HG02763 (cell line): ENCODE measurements at regions not wholly inside any gene's neighbourhood (a gene's known extent, or its start where the extent isn't known, plus 50 kb on each side); places are given as distances from the start of the nearest gene placed in this dataset.

Experiments
- ATAC-seq: cut with Tn5 transposase; IDR thresholded peaks from one replicate; pipeline ENCODE4 v1.9.1; 2021; ENCODE audit warnings: mild to moderate bottlenecking, moderate library complexity; ENCODE audit not compliant: unreplicated experiment

DNA sequence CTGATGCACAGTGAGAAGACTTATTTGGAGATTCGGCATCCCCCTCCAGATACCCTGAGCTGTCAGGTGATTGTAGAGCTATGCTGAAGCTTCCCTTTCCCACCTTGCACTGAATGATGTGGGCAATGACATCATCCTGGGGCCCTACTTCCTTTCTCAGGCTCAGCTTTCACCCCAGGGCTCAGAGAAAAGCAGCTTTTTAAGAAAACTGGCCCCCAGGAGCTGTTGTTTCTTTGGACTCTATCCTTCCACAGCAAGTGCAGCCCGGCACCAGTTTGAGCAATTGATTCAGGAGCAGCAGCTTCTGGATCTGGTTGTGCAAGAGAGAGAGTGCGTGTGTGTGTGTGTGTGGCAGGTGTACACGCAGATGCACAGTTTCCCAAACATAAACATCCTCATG lies 251.3 kb downstream of the ANAPC1 start:
- no peak for ATAC-seq

DNA sequence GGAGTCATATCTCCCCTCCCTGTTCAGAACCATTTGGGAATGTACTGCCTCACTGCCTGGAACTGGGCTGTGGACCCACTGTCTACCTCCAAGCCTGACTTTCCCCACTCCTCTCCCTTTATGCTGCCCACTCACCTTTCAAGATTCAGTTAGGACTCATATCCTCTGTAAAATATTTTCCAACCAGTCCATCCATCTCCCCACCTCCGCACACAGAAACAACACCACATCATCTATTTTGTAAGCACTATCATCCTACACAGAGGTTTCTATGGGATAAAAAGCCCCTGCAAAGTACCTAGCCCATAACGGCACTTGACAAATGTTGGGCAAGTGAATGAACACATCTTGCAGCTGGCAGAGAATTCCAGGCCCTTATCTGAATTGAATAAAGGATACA lies 250.8 kb downstream of the ANAPC1 start:
- no peak for ATAC-seq

DNA sequence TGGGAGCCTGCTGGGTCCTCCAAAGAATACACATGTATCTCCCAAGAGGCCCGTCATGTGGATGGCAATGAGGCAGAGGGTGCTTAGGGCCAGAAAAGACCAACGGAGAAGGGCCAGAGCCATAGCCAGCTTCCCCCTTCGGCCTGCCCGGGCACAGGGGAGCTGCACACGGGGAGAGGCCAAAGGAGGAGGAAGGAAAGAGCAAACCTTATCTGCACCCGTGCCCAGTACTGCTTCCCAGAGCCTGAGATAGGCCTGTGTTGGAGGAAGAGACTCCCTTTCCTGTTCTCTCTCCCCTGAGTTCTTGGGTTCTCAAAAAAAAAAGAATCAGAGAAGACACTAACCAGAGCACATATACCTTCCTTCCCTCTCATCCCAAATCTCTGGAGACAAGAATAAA lies 250.3 kb downstream of the ANAPC1 start:
- no peak for ATAC-seq

DNA sequence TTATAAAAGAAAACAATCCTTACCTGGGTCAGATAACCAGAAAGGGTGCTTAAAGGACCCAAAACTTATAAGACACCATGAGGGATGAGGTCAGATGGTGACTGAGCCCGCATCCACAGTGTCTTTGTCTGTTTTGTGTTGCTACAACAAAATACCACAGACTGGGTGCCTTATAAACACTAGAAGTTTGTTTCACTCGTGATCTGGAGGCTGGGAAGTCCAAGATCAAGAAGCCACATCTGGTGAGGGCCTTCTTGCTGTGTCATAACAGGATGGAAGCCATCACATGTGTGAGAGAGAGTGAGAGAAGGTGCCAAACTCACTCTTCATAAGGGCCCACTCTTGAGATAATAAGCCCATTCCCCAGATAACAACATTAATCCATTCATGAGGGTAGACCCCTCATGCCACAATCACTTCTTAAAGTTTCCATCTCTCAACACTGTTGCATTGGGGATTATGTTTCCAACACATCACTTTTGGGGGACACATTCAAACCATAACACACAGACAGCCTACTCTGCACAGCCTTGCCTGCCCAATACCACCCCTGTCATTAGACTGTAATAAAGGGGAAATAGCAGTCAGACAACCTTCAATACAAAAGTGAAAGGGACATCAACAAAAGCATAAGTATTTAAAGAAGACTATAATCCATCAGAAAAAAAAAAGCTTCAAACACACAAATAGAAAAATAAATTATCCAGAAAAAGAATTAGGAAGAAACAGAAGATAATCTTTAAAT lies 249.8 kb downstream of the ANAPC1 start:
- no peak for ATAC-seq

DNA sequence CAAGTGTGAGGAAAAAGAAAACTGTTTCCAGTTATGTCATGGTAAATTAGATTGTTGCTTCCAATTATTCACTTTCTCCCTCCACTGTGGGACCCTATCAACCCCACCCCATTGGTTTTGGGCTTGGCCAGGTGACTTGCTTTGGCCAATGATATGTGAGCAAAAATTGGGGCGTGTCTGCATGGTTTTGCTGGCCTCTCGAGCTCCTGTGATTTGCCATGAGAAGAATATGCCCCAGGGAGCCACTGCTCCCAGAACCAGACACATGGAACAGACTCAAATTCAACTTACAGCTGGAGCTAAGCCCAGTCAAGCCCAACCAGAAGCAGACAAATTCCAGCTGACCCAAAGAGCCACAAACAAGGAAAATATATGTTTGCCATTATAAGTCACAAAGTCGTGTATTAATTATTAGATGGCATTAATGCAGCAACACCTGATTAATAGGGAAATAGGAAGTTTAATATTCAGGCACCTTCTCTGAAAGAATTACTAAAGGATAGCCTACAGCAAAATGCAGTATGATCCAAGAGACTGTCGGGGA lies 248.9 kb downstream of the ANAPC1 start:
- ATAC-seq, result no peak

DNA sequence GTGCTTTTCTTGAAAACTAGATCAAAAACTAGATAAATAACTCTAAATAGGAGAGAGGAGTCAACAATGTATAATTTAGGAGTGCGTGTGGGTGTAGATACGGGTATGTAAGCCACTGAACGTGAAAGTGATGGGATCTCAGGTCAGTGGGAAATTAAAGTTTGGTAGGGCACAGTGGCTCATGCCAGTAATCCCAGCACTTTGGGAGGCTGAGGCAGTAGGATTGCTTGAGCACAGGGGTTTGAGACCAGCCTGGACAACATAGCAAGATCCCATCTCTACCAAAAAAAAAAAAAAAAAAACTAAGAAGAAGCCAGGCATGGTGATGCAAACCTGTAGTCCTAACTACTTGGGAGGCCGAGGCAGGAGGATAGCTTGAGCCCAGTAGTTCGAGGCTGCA lies 247.1 kb downstream of the ANAPC1 start:
- no peak for ATAC-seq

DNA sequence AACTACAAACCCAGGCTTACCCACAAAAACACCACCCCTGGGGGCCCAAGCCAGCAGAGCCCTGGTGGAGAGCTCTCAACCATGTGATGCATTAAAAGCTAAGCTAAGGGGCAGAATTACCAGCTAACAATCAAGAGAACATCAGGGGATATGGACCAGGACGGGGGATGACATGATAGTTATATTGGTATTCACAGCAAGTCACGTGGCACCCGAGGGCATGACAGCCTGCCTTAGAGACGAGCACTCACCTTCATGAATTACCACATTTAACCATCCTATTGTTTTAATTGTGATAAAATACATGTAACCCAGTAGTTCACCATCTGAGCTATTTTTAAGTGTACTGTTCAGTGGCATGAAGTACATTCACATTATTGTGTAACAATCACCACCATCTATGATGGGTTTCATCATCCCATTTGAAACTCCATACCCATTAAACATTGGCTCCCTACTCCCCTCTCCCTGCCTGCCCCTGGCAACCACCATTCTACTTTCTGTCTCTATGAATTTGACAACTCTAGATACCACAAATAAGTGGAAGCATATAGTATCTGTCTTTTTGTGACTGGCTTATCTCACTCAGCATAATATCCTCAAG lies 245.6 kb downstream of the ANAPC1 start:
- ATAC-seq, result no peak

DNA sequence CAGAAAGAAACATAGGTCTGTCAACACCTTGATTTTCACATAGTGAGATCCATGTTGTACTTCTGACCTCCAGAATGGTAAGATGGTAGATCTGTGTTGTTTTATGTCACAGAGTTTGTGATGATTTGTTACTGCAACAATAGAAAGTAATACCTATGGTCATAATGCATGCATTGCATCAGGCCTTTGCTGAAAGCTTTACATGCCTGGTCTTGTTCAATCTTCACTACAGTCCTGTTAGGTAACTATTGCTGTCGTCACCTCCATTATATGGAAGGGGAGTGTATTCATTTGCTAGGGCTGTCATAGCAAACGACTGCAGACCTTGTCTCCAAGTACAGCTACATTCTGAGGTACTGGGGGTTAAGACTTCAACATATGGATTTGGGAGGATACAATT lies 243.5 kb downstream of the ANAPC1 start:
- no peak for ATAC-seq

DNA sequence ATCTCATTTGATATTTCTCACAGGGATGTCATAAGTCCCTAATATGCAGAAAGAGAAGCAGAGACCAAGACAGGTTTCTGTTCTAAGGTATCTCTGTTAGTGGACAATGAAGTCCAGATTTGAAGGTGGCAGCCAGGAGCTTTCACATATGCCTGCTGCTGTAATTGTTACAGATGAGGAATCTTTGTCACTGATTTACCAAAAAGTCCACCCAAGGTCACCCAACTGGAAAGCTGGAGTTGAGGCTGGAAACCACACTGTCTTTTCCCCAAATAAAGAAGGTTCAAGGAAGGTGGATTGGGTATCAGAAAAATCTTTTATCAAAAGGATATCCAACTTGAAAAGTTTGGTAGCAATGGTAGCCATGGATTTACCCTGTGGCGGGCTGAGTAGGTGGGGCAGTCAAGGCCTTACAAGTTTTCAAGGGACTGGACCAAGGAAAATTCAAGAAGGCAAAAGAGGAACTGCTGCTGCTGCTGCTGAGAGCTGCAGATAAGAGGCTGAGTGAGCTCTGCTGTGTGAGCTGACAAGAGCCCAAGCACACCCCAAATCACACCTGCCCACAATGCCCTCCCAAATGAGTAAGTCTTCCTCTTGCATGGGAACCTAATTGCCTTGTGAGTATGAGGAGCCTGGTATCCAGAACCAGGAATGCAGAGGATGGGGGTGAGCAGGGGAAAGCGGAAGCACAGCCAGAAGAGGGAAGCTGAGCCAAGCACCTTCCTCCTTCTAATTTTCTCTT lies 241.2 kb downstream of the ANAPC1 start:
- ATAC-seq, result no peak

DNA sequence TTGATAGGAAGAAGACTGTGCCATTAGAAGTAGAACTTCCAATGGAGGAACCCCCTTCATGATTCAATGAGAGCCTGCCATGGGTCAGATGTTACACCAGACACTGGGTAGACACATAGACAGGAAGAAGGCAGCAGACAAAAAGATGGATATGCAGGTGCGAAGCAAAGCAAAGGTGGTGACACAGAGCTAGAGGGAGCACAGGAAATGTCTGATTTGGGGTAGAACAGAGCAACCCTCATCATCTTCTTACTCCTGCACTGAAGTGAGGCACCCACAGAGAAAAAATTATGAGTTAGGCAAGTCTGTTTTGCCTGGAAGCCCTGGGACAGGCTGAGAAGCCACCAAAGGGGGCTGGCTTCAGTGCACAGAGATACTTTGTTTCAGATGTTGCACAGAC lies 240.2 kb downstream of the ANAPC1 start:
- no peak for ATAC-seq

DNA sequence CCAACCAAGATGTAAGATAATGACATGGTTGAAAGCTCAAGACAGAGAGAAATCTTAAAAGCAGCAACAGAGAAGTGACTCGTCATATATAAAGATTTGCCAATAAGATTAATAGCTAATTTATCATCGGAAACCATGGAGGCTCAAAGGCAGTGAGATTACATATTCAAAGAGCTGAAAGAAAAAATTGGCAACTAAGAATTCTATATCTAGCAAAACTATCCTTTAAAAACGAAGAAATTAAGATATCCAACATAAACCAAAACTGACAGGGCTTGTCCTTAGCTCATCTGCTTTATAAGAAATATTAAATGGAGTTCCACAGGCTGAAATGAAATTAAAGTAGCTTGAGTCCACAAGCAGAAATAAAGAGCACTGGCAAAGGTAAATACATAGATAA lies 236.6 kb downstream of the ANAPC1 start:
- ATAC-seq, result no peak

DNA sequence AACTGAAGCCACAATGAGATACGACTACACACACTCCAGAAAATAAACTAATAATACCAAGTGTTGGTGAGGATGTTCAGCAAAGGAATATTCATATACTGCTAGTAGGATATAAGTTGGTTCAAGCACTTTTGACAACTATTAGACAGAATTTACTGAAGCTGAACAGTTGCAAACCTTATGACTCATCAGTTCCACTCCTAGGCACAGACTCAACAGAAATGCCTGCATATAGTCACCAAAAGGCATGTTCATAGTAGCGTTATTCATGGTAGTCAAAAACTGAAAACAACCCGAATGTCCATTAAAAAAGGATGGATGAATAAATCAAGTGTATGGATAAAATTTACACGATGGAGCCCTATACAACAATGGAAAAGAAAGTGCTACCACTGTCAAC lies 232.0 kb downstream of the ANAPC1 start:
- no peak for ATAC-seq

DNA sequence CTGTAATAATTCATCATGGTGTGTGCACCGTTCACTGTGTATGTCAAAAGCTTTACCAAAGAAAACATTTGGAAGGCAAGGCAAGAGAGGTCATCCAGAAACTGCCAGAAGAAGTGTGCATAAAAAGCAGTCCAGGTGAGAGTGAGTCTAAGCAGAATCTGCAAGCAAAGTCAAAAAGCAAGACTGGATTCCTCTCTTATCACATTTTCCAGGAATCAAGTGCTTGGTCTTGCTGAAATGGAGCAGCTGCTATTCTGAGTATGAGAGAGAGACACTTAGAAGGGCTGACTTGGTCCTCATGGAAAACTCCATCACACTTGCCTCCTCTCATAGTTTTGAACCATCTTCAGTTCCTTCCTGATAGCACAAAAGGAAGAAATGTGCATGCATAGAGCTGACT lies 231.3 kb downstream of the ANAPC1 start:
- no peak for ATAC-seq

DNA sequence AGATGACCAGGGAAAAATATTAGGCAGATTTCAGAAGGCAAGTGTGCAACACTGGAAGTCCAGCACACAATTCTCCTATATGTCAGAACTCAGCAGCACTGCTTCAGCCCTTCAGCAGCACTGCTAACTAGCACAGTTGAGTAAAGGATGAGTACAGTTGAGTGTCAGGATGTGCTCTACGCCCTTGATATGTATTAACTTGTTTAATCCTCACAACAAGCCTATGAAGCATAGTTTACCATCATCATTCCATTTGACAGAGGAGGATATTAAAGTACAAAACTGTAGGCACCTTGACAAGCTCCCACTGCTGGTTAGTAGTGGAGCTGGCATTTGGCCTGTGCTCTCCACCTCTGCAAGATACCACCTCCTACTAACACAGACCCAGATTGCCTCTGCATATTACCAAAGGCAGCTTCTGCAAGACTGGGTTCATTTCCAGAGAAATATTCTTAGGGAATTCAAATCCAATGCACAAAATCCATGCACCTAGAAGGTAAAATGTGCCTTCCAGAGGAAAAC lies 230.8 kb downstream of the ANAPC1 start:
- ATAC-seq, result no peak

DNA sequence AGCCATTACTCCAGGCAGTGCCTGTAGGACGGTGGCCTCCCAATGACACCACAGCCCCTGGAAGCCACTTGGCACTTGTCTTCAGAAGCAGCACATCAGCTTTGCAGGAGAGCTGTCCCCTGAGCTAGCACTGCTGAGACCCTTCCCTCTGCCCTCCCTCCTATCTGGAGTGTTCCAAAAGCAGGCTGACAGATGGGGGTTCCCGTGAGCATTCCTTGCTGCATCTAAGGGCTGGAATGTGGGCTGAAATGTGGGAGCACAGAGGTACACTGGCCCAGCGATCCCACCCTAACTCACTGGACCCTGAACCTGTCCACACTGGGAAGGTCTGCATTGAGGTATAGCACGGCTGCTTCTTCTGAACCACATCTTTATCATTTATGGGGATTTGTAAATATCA lies 230.1 kb downstream of the ANAPC1 start:
- ATAC-seq, result no peak

DNA sequence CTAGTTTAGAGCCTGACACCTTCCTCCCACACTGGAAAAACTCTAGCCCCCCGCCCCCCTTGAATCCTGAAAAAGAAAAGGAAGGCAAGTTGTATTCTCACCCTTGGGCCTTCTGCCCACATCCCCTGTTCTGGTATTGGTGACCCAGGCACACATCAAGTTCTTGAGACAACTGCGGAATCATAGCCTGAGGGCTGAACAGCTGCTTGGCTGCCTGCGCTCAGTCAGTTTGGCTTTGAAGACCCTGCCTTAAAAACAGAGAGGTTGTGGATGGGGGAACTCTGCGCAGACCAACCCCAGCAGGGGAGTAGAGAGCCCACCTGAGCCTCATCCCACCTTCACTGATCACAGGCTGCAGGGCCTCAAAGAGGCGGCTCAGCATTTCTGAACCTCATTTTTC lies 229.2 kb downstream of the ANAPC1 start:
- ATAC-seq, result no peak

DNA sequence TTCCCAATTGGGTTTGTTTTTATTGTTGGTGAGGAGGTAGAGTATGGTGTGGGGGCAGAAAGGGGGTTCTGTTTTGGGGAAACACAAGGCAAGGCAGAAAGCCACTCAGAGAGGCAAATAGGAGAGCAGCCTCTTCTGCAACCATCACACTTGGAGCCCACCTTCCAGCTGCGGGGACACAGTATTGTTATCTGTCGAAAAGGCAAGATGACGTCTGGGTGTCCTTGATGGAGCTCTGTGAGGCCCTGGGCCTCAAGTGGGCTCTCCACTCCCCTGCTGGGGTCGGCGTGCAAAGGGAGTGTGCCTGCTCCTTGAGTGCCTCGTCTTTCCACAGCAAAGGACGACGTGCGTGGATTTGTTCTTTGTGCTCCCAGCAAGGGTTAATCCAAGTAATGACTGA lies 227.6 kb downstream of the ANAPC1 start:
- no peak for ATAC-seq

DNA sequence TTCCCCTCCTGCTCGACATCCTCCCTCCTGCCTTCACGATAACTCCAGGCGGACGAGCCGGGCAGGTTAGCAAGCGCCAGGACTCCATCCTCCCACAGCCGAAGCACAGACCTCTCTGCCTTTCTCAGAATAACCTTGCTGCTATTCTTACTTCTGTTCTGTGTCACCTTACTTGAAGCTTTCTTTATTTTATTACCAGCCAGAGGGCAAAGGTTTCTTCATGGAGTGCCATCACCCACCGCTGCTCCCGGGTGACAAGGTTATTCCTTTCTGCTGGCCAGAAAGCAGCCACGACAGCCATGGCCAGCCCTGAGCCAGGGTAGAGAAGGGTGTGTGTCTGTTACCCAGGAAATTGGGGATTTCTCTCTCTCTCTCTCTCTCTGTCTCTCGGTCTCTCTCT lies 227.1 kb downstream of the ANAPC1 start:
- no peak for ATAC-seq

DNA sequence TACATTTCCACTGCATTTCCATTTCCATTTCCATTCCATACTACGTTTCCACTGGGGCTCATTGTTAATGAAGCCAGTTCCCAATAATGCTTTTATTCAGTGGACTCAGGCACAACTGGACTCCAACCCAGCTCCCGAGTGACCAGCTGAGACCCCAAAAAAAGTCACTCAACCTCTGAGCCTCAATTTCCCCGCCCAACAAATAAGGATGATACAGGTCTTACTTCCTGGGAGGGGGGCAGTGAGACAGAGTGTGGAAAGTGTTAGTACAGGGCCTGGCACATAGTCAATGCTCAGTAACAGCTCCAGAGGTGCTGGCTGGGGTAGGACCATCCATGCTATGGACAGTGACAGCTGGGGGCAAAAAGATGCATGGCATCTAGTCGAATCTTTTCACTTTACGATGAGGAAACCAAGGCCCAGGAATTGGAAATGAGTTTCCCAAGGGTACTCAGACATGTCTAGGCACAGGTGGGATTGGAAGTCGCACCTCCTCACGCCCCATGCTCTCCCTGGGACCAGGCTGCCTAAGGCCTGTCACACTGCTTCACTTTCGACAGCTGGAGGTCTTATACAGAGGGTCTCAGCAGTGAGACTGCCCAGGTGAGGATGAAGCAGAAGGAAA lies 226.5 kb downstream of the ANAPC1 start:
- ATAC-seq, result no peak

DNA sequence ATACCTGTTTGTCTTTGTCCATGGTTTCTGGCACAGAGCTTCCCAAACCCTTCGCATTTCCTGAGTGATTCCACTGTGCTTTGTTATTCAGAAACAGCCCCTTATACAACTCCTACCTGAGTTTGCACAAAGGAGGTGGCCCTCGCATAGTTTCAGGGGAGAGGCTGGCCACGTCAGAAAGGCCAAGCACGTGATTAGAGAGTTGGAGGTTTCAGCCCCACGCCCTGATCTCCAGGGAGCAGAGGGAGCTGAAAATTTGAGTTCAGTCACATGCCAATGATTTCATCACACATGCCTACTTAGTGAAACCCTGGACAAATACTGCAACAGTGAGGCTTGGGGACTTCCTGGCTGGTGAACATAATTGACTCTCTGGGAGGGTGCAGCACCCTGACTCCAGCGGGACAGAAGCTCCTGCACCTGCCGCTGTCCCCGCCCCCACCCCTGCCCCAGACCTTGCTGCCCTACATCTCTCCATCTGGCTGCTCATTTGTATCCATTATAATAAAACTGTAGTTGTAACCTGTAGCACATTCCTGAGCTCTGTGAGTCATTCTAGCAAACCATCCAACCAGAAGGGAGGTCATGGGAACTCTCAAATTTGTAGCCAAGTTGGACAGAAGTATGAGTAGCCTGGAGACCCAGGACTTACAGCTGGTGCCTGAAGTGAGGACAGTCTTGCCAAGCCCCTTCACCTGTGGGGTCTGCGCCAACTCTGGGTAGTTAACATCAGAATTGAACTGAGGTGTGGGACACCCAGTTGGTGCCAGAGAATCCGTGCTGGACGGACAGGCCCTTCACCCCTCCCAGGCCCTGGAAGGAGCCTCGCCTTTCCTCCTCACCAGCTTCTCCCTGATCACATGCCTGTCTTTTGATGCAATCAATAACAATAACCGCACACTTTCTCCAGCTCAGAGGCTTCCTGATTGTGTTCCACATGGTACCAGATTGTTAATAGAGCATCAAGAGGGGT lies 224.3 kb downstream of the ANAPC1 start:
- no peak for ATAC-seq
